RKO (cell line): ENCODE measurements at regions not wholly inside any gene's neighbourhood (a gene's known extent, or its start where the extent isn't known, plus 50 kb on each side); places are given as distances from the start of the nearest gene placed in this dataset.
"Not testable (repeated sequence)": the region's sequence is repeated elsewhere in the genome, so short reads cannot be mapped to it uniquely, and the experiment has no call there.

Source experiments
- DNase-seq: peaks from one replicate; pipeline ENCODE4 v3.0.0-alpha.2; 2016; ENCODE audit warnings: low spot score

- no peak for DNase-seq
Measured at GRCh38 chr11:25319127-25319526, 822.3 kb downstream of the LUZP2 start.

- DNase-seq: no peak
Measured at GRCh38 chr11:25327656-25328055, 830.8 kb downstream of the LUZP2 start.

GRCh38 chr11:25339281-25339680, 842.4 kb downstream of the LUZP2 start:
- DNase-seq: no peak

- DNase-seq: no peak
Measured at GRCh38 chr11:25349537-25349936, 852.7 kb downstream of the LUZP2 start.

GRCh38 chr11:25350899-25351803, 854.3 kb downstream of the LUZP2 start:
- DNase-seq: no peak

GRCh38 chr11:25357133-25357532, 860.3 kb downstream of the LUZP2 start:
- DNase-seq: no peak

GRCh38 chr11:25377466-25377865, 880.6 kb downstream of the LUZP2 start:
- DNase-seq: no peak

- no peak for DNase-seq
Measured at GRCh38 chr11:25396847-25397246, 900.0 kb downstream of the LUZP2 start.

GRCh38 chr11:25408146-25408545, 911.3 kb downstream of the LUZP2 start:
- no peak for DNase-seq

GRCh38 chr11:25415793-25416192, 916.1 kb upstream of the ANO3 start:
- DNase-seq: no peak

GRCh38 chr11:25423436-25424199, 908.3 kb upstream of the ANO3 start:
- DNase-seq: no peak

GRCh38 chr11:25432376-25432775, 899.6 kb upstream of the ANO3 start:
- no peak for DNase-seq

- no peak for DNase-seq
Measured at GRCh38 chr11:25435197-25435596, 896.7 kb upstream of the ANO3 start.

- DNase-seq: no peak
Measured at GRCh38 chr11:25436326-25436725, 895.6 kb upstream of the ANO3 start.

GRCh38 chr11:25441421-25441820, 890.5 kb upstream of the ANO3 start:
- no peak for DNase-seq

- no peak for DNase-seq
Measured at GRCh38 chr11:25449091-25449490, 882.8 kb upstream of the ANO3 start.

- no peak for DNase-seq
Measured at GRCh38 chr11:25453471-25453870, 878.5 kb upstream of the ANO3 start.

- DNase-seq: no peak
Measured at GRCh38 chr11:25456211-25456610, 875.7 kb upstream of the ANO3 start.

- DNase-seq: no peak
Measured at GRCh38 chr11:25483915-25484635, 847.9 kb upstream of the ANO3 start.

GRCh38 chr11:25485315-25485714, 846.6 kb upstream of the ANO3 start:
- DNase-seq: no peak

- DNase-seq: not testable (repeated sequence)
Measured at GRCh38 chr11:25486338-25486737, 845.6 kb upstream of the ANO3 start.

GRCh38 chr11:25488176-25488575, 843.8 kb upstream of the ANO3 start:
- DNase-seq: not testable (repeated sequence)

- not testable (repeated sequence) for DNase-seq
Measured at GRCh38 chr11:25501426-25501825, 830.5 kb upstream of the ANO3 start.
